AG04450 (cell line): ENCODE measurements at regions not wholly inside any gene's neighbourhood (a gene's known extent, or its start where the extent isn't known, plus 50 kb on each side); places are given as distances from the start of the nearest gene placed in this dataset.

Source experiments
- CTCF ChIA-PET: fragments of 300-600, 350-600 bp; formaldehyde crosslinking; extraction: SDS; loops from one replicate; lab custom pipeline; 2022; ENCODE audit warnings: antibody characterized with exemption, inconsistent platforms; lab: Charles Lee
- POLR2A ChIA-PET: fragments of 350-600 bp; formaldehyde crosslinking; extraction: SDS; loops from one replicate; lab custom pipeline; 2021; ENCODE audit warnings: antibody characterized with exemption, inconsistent platforms; lab: Yijun Ruan, JAX
- DNase-seq: peaks from one replicate; pipeline ENCODE4 v3.0.0-alpha.2; 2011; ENCODE audit warnings: low read depth, low spot score
- H3K27ac ChIP-seq: one replicate; pipeline ENCODE4 v1.5.1; 2012; ENCODE audit warnings: low read depth, low read length, control low read depth
- H3K27me3 ChIP-seq: one replicate; pipeline ENCODE4 v1.6.0; 2012; ENCODE audit warnings: low read length; ENCODE audit not compliant: control insufficient read depth, insufficient read depth
- H3K4me3 ChIP-seq: 2 replicates; pipeline ENCODE4 v1.5.1; 2011; ENCODE audit warnings: mild to moderate bottlenecking, low read depth, low read length, control low read depth
- H3K9me3 ChIP-seq: 2 replicates; pipeline ENCODE4 v1.5.1; 2012; ENCODE audit warnings: low read length; ENCODE audit not compliant: control insufficient read depth, insufficient read depth
- CTCF ChIP-seq: IDR thresholded peaks from 2 replicates; pipeline ENCODE4 v1.5.1; 2011; ENCODE audit warnings: low read depth, low read length, control low read depth, inconsistent platforms

DNA sequence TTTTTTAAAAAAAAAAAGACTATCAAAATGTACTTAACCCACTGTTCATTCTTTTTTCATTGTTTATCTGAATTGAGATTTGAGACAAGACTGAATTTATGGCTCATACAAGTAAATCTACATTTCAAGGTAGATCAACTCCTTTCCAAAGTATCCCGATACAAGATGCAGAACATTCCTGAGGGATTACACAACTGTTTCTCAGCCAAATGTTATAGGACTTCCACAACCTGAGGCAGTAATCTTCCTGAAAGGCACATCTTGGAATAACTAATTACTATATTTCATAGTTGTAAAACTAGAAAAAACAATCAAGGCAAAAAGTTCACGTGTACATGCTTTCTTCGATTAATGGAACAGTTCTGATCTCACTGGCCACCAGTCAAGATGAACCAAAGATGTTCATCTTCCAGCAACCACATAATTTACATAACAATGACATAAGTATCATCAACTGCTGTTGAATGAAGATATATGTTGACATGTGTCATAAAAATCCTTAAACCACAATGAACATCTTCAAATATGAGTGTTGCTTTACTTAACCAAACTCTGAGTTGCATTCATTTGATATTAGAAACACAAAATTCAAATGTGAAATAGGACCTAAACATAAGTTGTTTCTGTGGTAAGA lies 225.2 kb upstream of the DKK2 start:
- ChIA-PET POLR2A (no interaction called here), CTCF (no interaction called here)
- TF ChIP-seq CTCF: no peak
- H3K4me3 ChIP-seq: no peak overlapping the region
- H3K27ac ChIP-seq: no peak overlapping the region
- no peaks in the 10 kb centered on the region for H3K27me3 ChIP-seq
- no peak for DNase-seq
- H3K9me3 ChIP-seq: no peaks in the 10 kb centered on the region

- Histone ChIP-seq H3K4me3 (no peak overlapping the region), H3K27ac (no peak overlapping the region), H3K27me3 (no peaks in the 10 kb centered on the region), H3K9me3 (no peaks in the 10 kb centered on the region)
- ChIA-PET POLR2A (no interaction called here), CTCF (no interaction called here)
- no peak for TF ChIP-seq CTCF
- DNase-seq: peak; percentile 23
These were observed 222.2 kb upstream of the DKK2 start for GRCh38 chr4:107258359-107258758.

DNA sequence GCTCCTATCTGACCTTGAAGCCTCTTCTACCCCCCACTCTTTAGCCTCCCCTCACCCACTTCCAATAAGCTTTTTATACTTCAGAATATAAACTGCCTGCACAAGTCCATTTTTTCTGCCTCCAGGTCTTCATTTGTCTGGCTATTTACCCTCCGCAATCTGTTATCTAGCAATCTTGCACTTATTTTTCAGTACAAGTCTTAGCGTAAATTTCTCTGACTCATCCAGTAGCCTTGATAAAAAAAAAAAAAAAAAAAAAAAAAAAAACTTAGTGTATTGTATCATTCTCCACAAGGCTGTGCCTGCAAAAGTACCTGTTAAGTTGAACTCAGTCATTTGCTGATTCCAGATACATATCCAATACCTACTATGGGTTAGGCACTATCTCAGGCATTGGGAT lies 219.5 kb upstream of the DKK2 start:
- no peak for DNase-seq
- no peak for TF ChIP-seq CTCF
- CTCF ChIA-PET: no interaction called here
- no peak overlapping the region for H3K4me3 ChIP-seq
- H3K27me3 ChIP-seq: no peaks in the 10 kb centered on the region
- POLR2A ChIA-PET: no interaction called here
- H3K27ac ChIP-seq: no peak overlapping the region
- H3K9me3 ChIP-seq: no peaks in the 10 kb centered on the region

GRCh38 chr4:107255114-107255513 lies 219.0 kb upstream of the DKK2 start:
- H3K27ac ChIP-seq: no peak overlapping the region
- H3K27me3 ChIP-seq: no peaks in the 10 kb centered on the region
- DNase-seq: no peak
- TF ChIP-seq CTCF: no peak
- no peaks in the 10 kb centered on the region for H3K9me3 ChIP-seq
- H3K4me3 ChIP-seq: no peak overlapping the region
- CTCF ChIA-PET: no interaction called here
- POLR2A ChIA-PET: no interaction called here

GRCh38 chr4:107253579-107254068 lies 217.5 kb upstream of the DKK2 start:
- no peak for TF ChIP-seq CTCF
- ChIA-PET POLR2A (no interaction called here), CTCF (interaction anchor here (0.9 to 1.8 kb wide), 2 partner anchors 38 to 71 kb away, joined by 3 to 6 read pairs; no protein-coding TSS in a partner anchor)
- Histone ChIP-seq H3K9me3 (no peaks in the 10 kb centered on the region), H3K27ac (no peak overlapping the region), H3K27me3 (no peaks in the 10 kb centered on the region), H3K4me3 (no peak overlapping the region)
- no peak for DNase-seq
